ENCODE measurements at regions not wholly inside any gene's neighbourhood (a gene's known extent, or its start where the extent isn't known, plus 50 kb on each side); places are given as distances from the start of the nearest gene placed in this dataset.

GRCh38 chr5:135671052-135671705 is 92.4 kb upstream of the CXCL14 start:
- Mint-ChIP-seq H3K36me3 (ENCODE audit: low read depth) (no peaks in the 10 kb centered on the region), H3K27me3 (ENCODE audit: low read depth) (no peaks in the 10 kb centered on the region), H3K27ac (peak overlapping the region in 2 of 3 experiments; percentile 20 to 38), H3K4me1 (peaks cover 28% of the 10 kb centered on the region), H3K9me3 (peaks cover 22% of the 10 kb centered on the region), H3K4me3 (no peak overlapping the region)
- TF ChIP-seq CTCF (IDR thresholded peaks at IDR 0.05; ENCODE audit: unreplicated experiment in 3 of 3) = no peak

- Mint-ChIP-seq H3K27me3 (ENCODE audit: low read depth) (no peaks in the 10 kb centered on the region), H3K4me3 (no peak overlapping the region)
- no peak for TF ChIP-seq CTCF (IDR thresholded peaks at IDR 0.05; ENCODE audit: unreplicated experiment in 3 of 3)
These were observed 91.8 kb upstream of the CXCL14 start for GRCh38 chr5:135670588-135670987.

GRCh38 chr5:135669416-135669815 is 90.6 kb upstream of the CXCL14 start:
- no peak overlapping the region for H3K27ac Mint-ChIP-seq
- TF ChIP-seq CTCF (IDR thresholded peaks at IDR 0.05; ENCODE audit: unreplicated experiment in 3 of 3) = no peak
- H3K4me3 Mint-ChIP-seq = no peak overlapping the region
- peaks cover 28% of the 10 kb centered on the region for H3K4me1 Mint-ChIP-seq
- H3K9me3 Mint-ChIP-seq = peaks cover 7% of the 10 kb centered on the region
- H3K36me3 Mint-ChIP-seq (ENCODE audit: low read depth) = no peaks in the 10 kb centered on the region
- H3K27me3 Mint-ChIP-seq (ENCODE audit: low read depth) = no peaks in the 10 kb centered on the region

More at GRCh38 chr5:135670588-135670987, 91.8 kb upstream of the CXCL14 start:
- Mint-ChIP-seq H3K9me3 (peaks cover 17% of the 10 kb centered on the region), H3K36me3 (ENCODE audit: low read depth) (no peaks in the 10 kb centered on the region), H3K4me1 (peaks cover 28% of the 10 kb centered on the region), H3K27ac (peak overlapping the region in 2 of 3 experiments; percentile 20 to 38)

- H3K9me3 Mint-ChIP-seq = peaks cover 5% of the 10 kb centered on the region
- no peak for TF ChIP-seq CTCF (IDR thresholded peaks at IDR 0.05; ENCODE audit: unreplicated experiment in 3 of 3)
- H3K27ac Mint-ChIP-seq = peak overlapping the region in 1 of 3 experiments; percentile 1
- H3K4me1 Mint-ChIP-seq = peaks cover 34% of the 10 kb centered on the region
- H3K36me3 Mint-ChIP-seq (ENCODE audit: low read depth) = no peaks in the 10 kb centered on the region
- peaks cover 2% of the 10 kb centered on the region for H3K27me3 Mint-ChIP-seq (ENCODE audit: low read depth)
- no peak overlapping the region for H3K4me3 Mint-ChIP-seq
These were observed 88.9 kb upstream of the CXCL14 start for GRCh38 chr5:135667673-135668072.

- H3K27me3 Mint-ChIP-seq (ENCODE audit: low read depth) = peaks cover 5% of the 10 kb centered on the region
- no peak overlapping the region for H3K27ac Mint-ChIP-seq
- peaks cover 7% of the 10 kb centered on the region for H3K9me3 Mint-ChIP-seq
- H3K36me3 Mint-ChIP-seq (ENCODE audit: low read depth) = no peaks in the 10 kb centered on the region
- H3K4me1 Mint-ChIP-seq = peaks cover 36% of the 10 kb centered on the region
- no peak overlapping the region for H3K4me3 Mint-ChIP-seq
- TF ChIP-seq CTCF (IDR thresholded peaks at IDR 0.05; ENCODE audit: unreplicated experiment in 3 of 3) = no peak
These were observed 88.4 kb upstream of the CXCL14 start for GRCh38 chr5:135667204-135667603.

- H3K9me3 Mint-ChIP-seq = peaks cover 14% of the 10 kb centered on the region
- no peak for TF ChIP-seq CTCF (IDR thresholded peaks at IDR 0.05; ENCODE audit: unreplicated experiment in 3 of 3)
- peak overlapping the region in 2 of 3 experiments; percentile 46 to 79 for H3K27ac Mint-ChIP-seq
- peaks cover 25% of the 10 kb centered on the region for H3K4me1 Mint-ChIP-seq
- peaks cover 4% of the 10 kb centered on the region for H3K36me3 Mint-ChIP-seq (ENCODE audit: low read depth)
- no peak overlapping the region for H3K4me3 Mint-ChIP-seq
- peaks cover 7% of the 10 kb centered on the region for H3K27me3 Mint-ChIP-seq (ENCODE audit: low read depth)
These were observed 83.9 kb upstream of the CXCL14 start for GRCh38 chr5:135662683-135663082.

Data from nephron (organoid).